IMR-90 (cell line): ENCODE measurements at regions not wholly inside any gene's neighbourhood (a gene's known extent, or its start where the extent isn't known, plus 50 kb on each side); places are given as distances from the start of the nearest gene placed in this dataset.

Experiments used
- ATAC-seq: fragments of 200-7000 bp; cut with Tn5 transposase; 2 replicates; pipeline ENCODE4 v1.9.1; 2020; ENCODE audit warnings: low read depth, mild to moderate bottlenecking, moderate library complexity
- BruUV-seq: library from RNA; stranded (reverse); fragments of 400-500 nt; replicated peaks from 2 replicates; lab custom pipeline; 2021; lab: Mats Ljungman, UMichigan
- CTCF ChIA-PET: fragments of 300-600 bp; formaldehyde crosslinking; extraction: SDS; loops from one replicate; lab custom pipeline; 2021; ENCODE audit warnings: antibody characterized with exemption; lab: Yijun Ruan, JAX
- POLR2A ChIA-PET: fragments of 300-600 bp; sonication (Branson Sonifier 250); formaldehyde crosslinking; loops from one replicate; lab custom pipeline; 2022; ENCODE audit warnings: antibody characterized with exemption; ENCODE audit not compliant: unreplicated experiment; lab: Charles Lee
- DNase-seq: peaks from one replicate; pipeline ENCODE4 v3.0.0; 2013
- H2AFZ ChIP-seq: replicated peaks from 2 replicates; pipeline ENCODE3; 2013; ENCODE audit warnings: low read length, mild to moderate bottlenecking; ENCODE audit not compliant: poor library complexity
- H2AK5ac ChIP-seq: 2 replicates; pipeline ENCODE4 v1.6.1; 2013; ENCODE audit warnings: low read depth, low read length, inconsistent platforms
- H2AK9ac ChIP-seq: replicated peaks from 2 replicates; pipeline ENCODE3; 2013; ENCODE audit warnings: mild to moderate bottlenecking, low read depth, low read length, moderate library complexity; ENCODE audit not compliant: poor library complexity
- H2BK120ac ChIP-seq: 2 replicates; pipeline ENCODE4 v1.6.1; 2013; ENCODE audit warnings: low read depth, low read length, inconsistent platforms
- H2BK15ac ChIP-seq: 3 replicates; pipeline ENCODE4 v1.6.1; 2013; ENCODE audit warnings: low read depth, low read length, inconsistent platforms
- H2BK20ac ChIP-seq: 2 replicates; pipeline ENCODE4 v1.6.1; 2013; ENCODE audit warnings: low read depth, mild to moderate bottlenecking, inconsistent platforms, low read length, moderate library complexity
- H2BK5ac ChIP-seq: 2 replicates; pipeline ENCODE4 v1.6.1; 2013; ENCODE audit warnings: mild to moderate bottlenecking, low read depth, low read length, inconsistent platforms; ENCODE audit not compliant: poor library complexity, severe bottlenecking
- H3K14ac ChIP-seq: replicated peaks from 2 replicates; pipeline ENCODE4 v1.6.1; 2013; ENCODE audit warnings: low read depth, low read length, inconsistent platforms
- H3K18ac ChIP-seq: 2 replicates; pipeline ENCODE4 v1.6.1; 2013; ENCODE audit warnings: low read depth, low read length, control low read depth
- H3K23ac ChIP-seq: 2 replicates; pipeline ENCODE4 v1.6.1; 2013; ENCODE audit warnings: low read depth, low read length, inconsistent platforms
- H3K27ac ChIP-seq: 2 replicates; pipeline ENCODE4 v1.5.1; 2013; ENCODE audit warnings: mild to moderate bottlenecking, control low read depth, low read length; ENCODE audit not compliant: insufficient read depth
- H3K27me3 ChIP-seq: 2 replicates; pipeline ENCODE4 v1.6.1; 2013; ENCODE audit warnings: low read length; ENCODE audit not compliant: control insufficient read depth, insufficient read depth
- H3K36me3 ChIP-seq: 2 replicates; pipeline ENCODE4 v1.6.1; 2013; ENCODE audit warnings: low read length, mixed read lengths; ENCODE audit not compliant: control insufficient read depth, insufficient read depth
- H3K4ac ChIP-seq: 2 replicates; pipeline ENCODE4 v1.6.1; 2013; ENCODE audit warnings: low read depth, low read length, inconsistent platforms
- H3K4me1 ChIP-seq: 2 replicates; pipeline ENCODE4 v1.6.1; 2013; ENCODE audit warnings: low read length, mixed read lengths; ENCODE audit not compliant: control insufficient read depth, insufficient read depth
- H3K4me2 ChIP-seq: 2 replicates; pipeline ENCODE4 v1.6.1; 2013; ENCODE audit warnings: low read depth, mild to moderate bottlenecking, control low read depth, low read length, moderate library complexity
- H3K4me3 ChIP-seq: 2 replicates; pipeline ENCODE4 v1.5.1; 2013; ENCODE audit warnings: low read depth, mild to moderate bottlenecking, control low read depth, low read length, moderate library complexity; ENCODE audit not compliant: insufficient read depth
- H3K56ac ChIP-seq: 2 replicates; pipeline ENCODE4 v1.6.1; 2013; ENCODE audit warnings: low read length, inconsistent platforms; ENCODE audit not compliant: insufficient read depth; ENCODE audit errors: extremely low read depth
- H3K79me1 ChIP-seq, 2 experiments: 2 replicates each; pipeline ENCODE4 v1.6.1; 2013; ENCODE audit warnings: low read length in 2 of 2, inconsistent platforms in 1 of 2, low read depth in 1 of 2
- H3K9ac ChIP-seq: 2 replicates; pipeline ENCODE4 v1.6.1; 2013; ENCODE audit warnings: low read depth, low read length, control low read depth
- H3K9me1 ChIP-seq: 2 replicates; pipeline ENCODE4 v1.6.1; 2013; ENCODE audit warnings: low read length, inconsistent platforms; ENCODE audit not compliant: insufficient read depth
- H3K9me3 ChIP-seq: 2 replicates; pipeline ENCODE4 v1.6.1; 2013; ENCODE audit warnings: low read length; ENCODE audit not compliant: control insufficient read depth, insufficient read depth
- H4K20me1 ChIP-seq: 2 replicates; pipeline ENCODE4 v1.6.1; 2013; ENCODE audit warnings: low read length, inconsistent platforms; ENCODE audit not compliant: insufficient read depth
- H4K5ac ChIP-seq: 2 replicates; pipeline ENCODE4 v1.6.1; 2013; ENCODE audit warnings: mild to moderate bottlenecking, low read depth, low read length, control low read depth
- H4K8ac ChIP-seq, 2 experiments: 2 replicates each; pipeline ENCODE4 v1.6.1; 2013; ENCODE audit warnings: low read depth in 2 of 2, low read length in 2 of 2, control low read depth in 1 of 2, inconsistent platforms in 1 of 2
- H4K91ac ChIP-seq: 2 replicates; pipeline ENCODE4 v1.6.1; 2013; ENCODE audit warnings: low read depth, low read length, inconsistent platforms; ENCODE audit not compliant: insufficient read depth
- BHLHE40 ChIP-seq: fragments of 150-350 bp; IDR thresholded peaks from 2 replicates; pipeline ENCODE4 v1.6.1; 2016; ENCODE audit warnings: mild to moderate bottlenecking, low read depth, low read length
- CEBPB ChIP-seq: IDR thresholded peaks from 2 replicates; pipeline ENCODE4 v1.6.1; 2012; ENCODE audit warnings: low read depth, low read length, improper control_type of control experiment
- CHD1 ChIP-seq: IDR thresholded peaks from 2 replicates; pipeline ENCODE4 v1.6.1; 2012; ENCODE audit warnings: low read depth, low read length, improper control_type of control experiment
- FOS ChIP-seq: fragments of 150-350 bp; IDR thresholded peaks from 2 replicates; pipeline ENCODE4 v1.6.1; 2016; ENCODE audit warnings: low read depth, low read length
- MAFK ChIP-seq: IDR thresholded peaks from 2 replicates; pipeline ENCODE4 v1.6.1; 2012; ENCODE audit warnings: low read depth, low read length, improper control_type of control experiment
- MAZ ChIP-seq: IDR thresholded peaks from 2 replicates; pipeline ENCODE4 v1.6.1; 2012; ENCODE audit warnings: low read depth, mild to moderate bottlenecking, low read length, improper control_type of control experiment, moderate library complexity, borderline replicate concordance
- NFE2L2 ChIP-seq: fragments of 150-350 bp; IDR thresholded peaks from 2 replicates; pipeline ENCODE4 v1.6.1; 2016; ENCODE audit warnings: low read depth, mild to moderate bottlenecking, low read length
- POLR2A ChIP-seq: IDR thresholded peaks from 2 replicates; pipeline ENCODE4 v1.6.1; 2012; ENCODE audit warnings: mild to moderate bottlenecking, low read depth, low read length
- RAD21 ChIP-seq: IDR thresholded peaks from 2 replicates; pipeline ENCODE4 v1.6.1; 2012; ENCODE audit warnings: low read length, improper control_type of control experiment
- SMC3 ChIP-seq: fragments of 150-350 bp; IDR thresholded peaks from 2 replicates; pipeline ENCODE4 v1.6.1; 2016; ENCODE audit warnings: low read depth, mild to moderate bottlenecking, antibody characterized with exemption, low read length, moderate library complexity
- WGBS, 2 experiments: methylation state at CpG; one replicate each; pipeline versions ENCODE4 v1.1.5 to v1.1.7; 2013; ENCODE audit warnings: missing lambda C conversion rate in 2 of 2; ENCODE audit not compliant: insufficient read length in 1 of 2; ENCODE audit errors: extremely low coverage in 2 of 2; 5-methylcytosine and 5-hydroxymethylcytosine counted together
- dilution Hi-C: fragments of 300-500 bp; cut with HindIII; formaldehyde crosslinking; loops from one replicate; pipeline ENCODE4 v1.14.3; 2018; ENCODE audit warnings: low sequenced_read_pairs; ENCODE audit not compliant: unreplicated experiment
- in situ Hi-C: fragments of 300-500 bp; cut with MboI; formaldehyde crosslinking; loops from 3 replicates; pipeline ENCODE4 v1.14.3; 2019; ENCODE audit warnings: low sequenced_read_pairs, inconsistent platforms, mixed read lengths
- intact Hi-C: fragments of 100-400 bp; cut with micrococcal nuclease; formaldehyde crosslinking; loops from 2 replicates; pipeline ENCODE4 v1.10.0; 2022

- no peak overlapping the region for H2AFZ ChIP-seq
- DNase-seq (no peak), ATAC-seq (no peak)
- no peak overlapping the region for H2AK9ac ChIP-seq
- CTCF ChIA-PET: no interaction called here
- no peak overlapping the region for H2BK15ac ChIP-seq
- H3K18ac ChIP-seq: no peak overlapping the region
- H2AK5ac ChIP-seq: no peak overlapping the region
- no peak overlapping the region for H3K27ac ChIP-seq
- intact Hi-C loops (no loop called here), in situ Hi-C loops (no loop called here), dilution Hi-C loops (no loop called here)
- H3K9me3 ChIP-seq: no peaks in the 10 kb centered on the region
- no peaks in the 10 kb centered on the region for H3K79me1 ChIP-seq
- no peaks in the 10 kb centered on the region for H4K20me1 ChIP-seq
- no peaks in the 10 kb centered on the region for H3K27me3 ChIP-seq
- H3K4ac ChIP-seq: no peak overlapping the region
- H3K9ac ChIP-seq: no peak overlapping the region
- BruUV-seq: no TSS peak
- no CpG with 5 or more reads among the region's 5 CpGs for WGBS, 2 experiments
- POLR2A ChIA-PET: no interaction called here
- H2BK120ac ChIP-seq: no peak overlapping the region
- no peak overlapping the region for H2BK5ac ChIP-seq
- no peak overlapping the region for H3K4me2 ChIP-seq
- no peak overlapping the region for H4K5ac ChIP-seq
- H3K9me1 ChIP-seq: no peaks in the 10 kb centered on the region
- H3K56ac ChIP-seq: no peak overlapping the region
- H3K4me1 ChIP-seq: no peaks in the 10 kb centered on the region
- H4K91ac ChIP-seq: no peak overlapping the region
- H4K8ac ChIP-seq: no peak overlapping the region
- TF ChIP-seq BHLHE40: no peak
- TF ChIP-seq MAZ: no peak
- no peak for TF ChIP-seq MAFK
- no peak for TF ChIP-seq POLR2A
- no peak for TF ChIP-seq CEBPB
- no peak for TF ChIP-seq FOS
- TF ChIP-seq RAD21: no peak
- no peak for TF ChIP-seq CHD1
- no peak for TF ChIP-seq NFE2L2
- no peak for TF ChIP-seq SMC3
- H3K23ac ChIP-seq: no peak overlapping the region
- H3K36me3 ChIP-seq: no peaks in the 10 kb centered on the region
- H3K14ac ChIP-seq: no peak overlapping the region
- no peak overlapping the region for H3K4me3 ChIP-seq
- H2BK20ac ChIP-seq: no peak overlapping the region
Observed at GRCh38 chr18:28399781-28400362, 222.9 kb upstream of the CDH2 start.
